SK-N-MC (cell line): ENCODE measurements at regions not wholly inside any gene's neighbourhood (a gene's known extent, or its start where the extent isn't known, plus 50 kb on each side); places are given as distances from the start of the nearest gene placed in this dataset.

Experiments
- DNase-seq: peaks from one replicate; pipeline ENCODE4 v3.0.0-alpha.2; 2011; ENCODE audit warnings: low read depth, low spot score
- H3K27ac ChIP-seq: fragments of 200-600 bp; sonication (generic); 2 replicates; pipeline ENCODE4 v1.5.1; 2016; ENCODE audit warnings: mixed run types
- H3K36me3 ChIP-seq: fragments of 200-600 bp; sonication (generic); 2 replicates; pipeline ENCODE4 v1.6.1; 2017; ENCODE audit warnings: antibody characterized with exemption, low read length, mixed read lengths; ENCODE audit not compliant: insufficient read depth
- H3K4me3 ChIP-seq: fragments of 200-600 bp; sonication (generic); 2 replicates; pipeline ENCODE4 v1.5.1; 2016
- H3K9ac ChIP-seq: fragments of 200-600 bp; sonication (generic); 2 replicates; pipeline ENCODE4 v1.8.0; 2017; ENCODE audit warnings: mixed run types, mixed read lengths; ENCODE audit not compliant: insufficient read length
- H3K9me3 ChIP-seq: fragments of 200-600 bp; sonication (generic); 2 replicates; pipeline ENCODE4 v1.6.1; 2017; ENCODE audit warnings: low read depth, mild to moderate bottlenecking, antibody characterized with exemption, low read length, moderate library complexity, mixed read lengths
- EZH2 ChIP-seq: fragments of 200-600 bp; sonication (generic); IDR thresholded peaks from one replicate; pipeline ENCODE4 v1.6.1; 2017; ENCODE audit warnings: antibody characterized with exemption
- FOXP2 ChIP-seq: optimal IDR thresholded peaks from 2 replicates; pipeline ENCODE3; 2011; ENCODE audit warnings: mild to moderate bottlenecking, moderate library complexity; ENCODE audit not compliant: insufficient read depth; ENCODE audit errors: extremely low read length, control extremely low read depth
- POLR2AphosphoS5 ChIP-seq: IDR thresholded peaks from 2 replicates; pipeline ENCODE4 v1.6.1; 2012; ENCODE audit warnings: mild to moderate bottlenecking, low read depth, low read length, borderline replicate concordance

DNA sequence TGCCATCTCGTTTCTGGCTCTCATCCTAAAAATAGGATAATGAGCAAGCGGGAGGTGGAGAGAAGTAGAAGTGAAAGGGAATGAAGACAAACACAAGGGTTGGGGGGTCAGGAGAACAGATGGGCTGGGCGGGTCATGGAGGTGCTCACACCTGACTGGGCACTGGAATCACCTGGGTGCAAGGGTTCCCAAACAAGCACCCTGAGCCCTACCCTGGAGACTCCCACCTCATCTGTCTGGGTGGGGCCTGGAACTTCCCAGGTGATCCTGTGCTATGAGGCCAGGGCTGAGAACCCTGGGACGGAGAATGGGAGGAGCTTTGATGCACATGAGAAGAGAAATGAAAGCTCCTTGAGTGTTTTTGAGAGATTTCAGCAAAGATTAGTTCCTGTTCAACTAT, 223.6 kb downstream of the ANKRD60 start:
- TF ChIP-seq POLR2AphosphoS5 (no peak), FOXP2 (no peak)
- Histone ChIP-seq H3K4me3 (no peak overlapping the region), H3K9ac (no peak overlapping the region), H3K9me3 (no peaks in the 10 kb centered on the region), H3K27ac (no peak overlapping the region), H3K36me3 (no peaks in the 10 kb centered on the region)
- DNase-seq = no peak

DNA sequence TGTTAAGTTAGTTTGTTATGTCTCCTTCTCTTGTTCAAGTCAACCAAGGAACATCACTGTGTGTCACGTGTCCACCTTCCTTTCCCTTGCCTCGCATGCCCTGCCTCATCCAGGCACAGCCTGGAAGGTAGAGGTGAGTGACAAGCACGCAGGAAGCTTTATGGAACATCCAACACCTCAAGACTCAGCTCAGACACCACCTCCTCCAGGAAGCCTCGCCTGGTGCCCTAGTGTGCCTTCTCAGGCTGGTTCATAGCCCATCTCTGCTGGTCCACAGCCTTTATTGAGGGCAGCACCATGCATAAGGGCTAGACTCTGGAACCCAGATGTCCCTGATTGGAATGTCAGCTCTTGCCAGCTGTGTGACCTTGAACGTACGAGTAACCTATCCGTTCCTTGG, 224.3 kb downstream of the ANKRD60 start:
- no peak overlapping the region for H3K27ac ChIP-seq
- H3K36me3 ChIP-seq = no peaks in the 10 kb centered on the region
- TF ChIP-seq FOXP2 = no peak
- TF ChIP-seq EZH2 = no peak
- TF ChIP-seq POLR2AphosphoS5 = no peak
- no peak overlapping the region for H3K9ac ChIP-seq
- no peak overlapping the region for H3K4me3 ChIP-seq
- no peak for DNase-seq
- no peaks in the 10 kb centered on the region for H3K9me3 ChIP-seq

DNA sequence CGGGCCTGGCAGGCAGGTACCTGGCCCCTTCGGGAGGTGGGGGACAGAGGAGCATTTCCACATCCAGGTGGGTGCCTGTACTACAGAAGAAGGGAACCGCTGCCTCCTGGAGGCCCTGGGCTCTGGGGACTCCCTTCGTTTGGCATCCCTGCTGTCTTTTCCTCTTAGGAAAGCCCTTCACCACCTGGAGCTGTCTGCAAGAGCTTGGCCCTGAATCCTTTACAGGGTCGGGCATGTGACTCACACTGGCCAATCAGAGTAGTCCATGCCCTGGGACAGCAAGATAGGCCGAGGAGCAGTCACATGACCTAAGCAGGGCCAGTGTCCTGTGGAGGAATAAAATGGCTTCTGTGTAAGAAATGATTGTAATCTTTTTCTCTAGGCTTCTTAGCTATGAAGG, 224.9 kb downstream of the ANKRD60 start:
- no peak overlapping the region for H3K9ac ChIP-seq
- no peak for TF ChIP-seq FOXP2
- no peak for TF ChIP-seq EZH2
- no peak for TF ChIP-seq POLR2AphosphoS5
- no peaks in the 10 kb centered on the region for H3K9me3 ChIP-seq
- H3K36me3 ChIP-seq = no peaks in the 10 kb centered on the region
- no peak overlapping the region for H3K4me3 ChIP-seq
- no peak overlapping the region for H3K27ac ChIP-seq
- DNase-seq = no peak

DNA sequence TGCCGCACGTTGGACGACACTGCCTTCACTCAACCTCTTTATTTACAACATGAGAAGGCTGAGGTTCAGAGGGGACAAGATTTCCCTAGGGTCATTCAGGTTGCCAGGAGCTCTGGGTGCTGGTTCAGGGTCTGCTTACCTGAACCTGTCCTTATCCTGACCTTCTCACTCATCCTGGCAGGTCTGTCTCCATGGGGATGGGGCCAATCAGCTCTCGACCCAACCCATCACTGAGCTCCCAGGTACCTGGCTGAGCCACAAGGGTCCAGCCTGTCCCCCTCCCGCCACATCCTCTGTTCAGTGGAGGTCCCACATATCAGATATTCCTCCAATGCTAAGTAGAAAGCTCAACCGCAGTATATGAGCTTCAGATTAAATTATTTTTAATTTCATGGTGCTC, 225.6 kb downstream of the ANKRD60 start:
- no peak overlapping the region for H3K4me3 ChIP-seq
- H3K9me3 ChIP-seq = no peaks in the 10 kb centered on the region
- no peaks in the 10 kb centered on the region for H3K36me3 ChIP-seq
- TF ChIP-seq POLR2AphosphoS5 = no peak
- TF ChIP-seq EZH2 = no peak
- H3K27ac ChIP-seq = no peak overlapping the region
- no peak for DNase-seq
- H3K9ac ChIP-seq = no peak overlapping the region

DNA sequence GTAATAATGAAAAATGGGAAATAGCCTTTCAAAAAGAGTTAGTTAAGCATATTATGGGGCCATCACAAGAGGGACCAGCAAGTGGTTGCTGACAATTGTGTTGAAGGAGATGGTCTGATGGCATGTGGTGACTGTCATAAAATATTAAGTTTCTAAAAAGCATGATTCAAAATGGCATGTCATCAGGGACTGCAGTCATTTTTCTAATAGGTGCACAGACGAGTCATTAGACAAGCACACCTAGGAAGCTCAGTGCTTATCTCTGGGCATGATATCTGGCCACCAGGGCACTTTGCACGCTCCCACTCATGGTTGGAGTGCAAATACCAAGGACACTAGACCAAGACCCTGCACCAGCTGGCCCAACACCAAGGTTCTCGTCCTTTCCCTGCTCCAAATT, 226.5 kb downstream of the ANKRD60 start:
- no peaks in the 10 kb centered on the region for H3K36me3 ChIP-seq
- DNase-seq = no peak
- no peak overlapping the region for H3K4me3 ChIP-seq
- H3K27ac ChIP-seq = no peak overlapping the region
- no peak for TF ChIP-seq FOXP2
- no peak for TF ChIP-seq POLR2AphosphoS5
- no peak for TF ChIP-seq EZH2
- no peak overlapping the region for H3K9ac ChIP-seq
- no peaks in the 10 kb centered on the region for H3K9me3 ChIP-seq

DNA sequence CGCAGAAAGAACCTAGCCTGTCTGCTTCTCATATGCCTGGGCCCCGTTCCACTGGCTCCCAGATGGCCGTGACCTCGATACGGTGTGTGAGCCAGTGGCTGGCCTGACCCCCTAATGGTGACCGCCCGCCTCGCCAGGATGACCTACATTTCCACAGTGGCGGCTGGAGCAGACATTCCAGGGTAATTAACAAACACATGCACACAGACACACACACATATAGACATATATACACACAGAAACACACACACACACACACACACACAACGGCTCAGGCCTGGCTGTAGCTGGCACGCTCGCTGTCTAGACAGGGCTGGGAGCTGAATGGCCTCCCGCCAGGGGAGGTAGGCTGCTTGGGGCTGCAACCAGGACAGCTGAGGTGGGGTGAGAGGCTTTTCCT, 227.1 kb downstream of the ANKRD60 start:
- TF ChIP-seq EZH2 (no peak), FOXP2 (no peak), POLR2AphosphoS5 (no peak)
- no peak overlapping the region for H3K9ac ChIP-seq
- DNase-seq = no peak
- no peak overlapping the region for H3K4me3 ChIP-seq
- no peak overlapping the region for H3K27ac ChIP-seq
- no peaks in the 10 kb centered on the region for H3K36me3 ChIP-seq
- H3K9me3 ChIP-seq = no peaks in the 10 kb centered on the region

DNA sequence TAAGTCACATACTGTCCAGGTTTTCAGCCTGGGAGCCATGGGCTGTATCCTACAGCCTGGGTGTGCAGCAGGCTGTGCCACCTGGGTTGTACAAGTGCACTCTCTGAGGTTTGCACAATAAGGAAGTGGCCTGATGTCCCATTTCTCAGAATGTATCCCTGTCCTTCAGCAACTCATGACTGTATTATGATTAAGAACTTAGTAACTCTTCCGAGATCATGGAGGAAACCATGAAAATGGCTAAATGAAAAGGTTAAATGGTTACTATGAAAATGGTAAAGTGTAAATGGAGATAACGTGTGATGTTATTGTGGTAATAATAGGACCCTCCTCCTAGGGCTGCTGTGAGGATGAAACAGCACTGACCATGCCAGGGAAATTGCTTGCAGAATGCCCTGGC, 227.6 kb downstream of the ANKRD60 start:
- H3K4me3 ChIP-seq = no peak overlapping the region
- H3K27ac ChIP-seq = no peak overlapping the region
- H3K9me3 ChIP-seq = no peaks in the 10 kb centered on the region
- no peak overlapping the region for H3K9ac ChIP-seq
- no peaks in the 10 kb centered on the region for H3K36me3 ChIP-seq
- DNase-seq = no peak
- no peak for TF ChIP-seq FOXP2
- no peak for TF ChIP-seq EZH2
- TF ChIP-seq POLR2AphosphoS5 = no peak

DNA sequence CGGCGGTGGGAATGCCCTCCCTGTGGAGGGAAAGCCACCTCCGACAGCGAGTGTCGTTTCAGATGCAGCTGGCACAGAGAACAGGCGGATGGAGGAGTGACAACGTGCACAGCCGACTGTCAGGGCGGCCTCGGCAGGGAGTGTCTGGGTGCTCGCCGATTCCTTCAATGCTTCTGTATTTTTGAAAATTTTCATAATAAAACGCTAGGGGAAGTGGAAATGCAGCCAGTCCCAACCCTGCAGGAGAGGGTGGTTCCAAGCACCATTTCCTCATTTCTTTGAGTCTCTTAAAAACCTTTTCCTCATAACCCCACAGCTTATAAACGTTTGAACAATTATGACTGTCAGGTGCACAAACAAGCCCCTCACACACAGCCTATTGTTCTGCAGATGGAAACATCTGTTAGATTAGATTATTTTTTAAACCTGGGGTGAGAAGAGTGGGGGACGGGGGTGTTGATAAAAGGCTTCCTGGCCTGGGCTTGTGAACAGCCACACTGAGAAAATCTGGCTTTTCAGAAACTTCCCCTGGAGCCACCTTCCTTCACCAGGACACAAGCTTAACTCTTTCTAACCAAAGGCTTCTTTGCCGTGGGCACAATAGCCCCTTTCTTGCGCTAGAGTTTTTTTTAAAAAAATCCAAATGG, 228.9 kb downstream of the ANKRD60 start:
- no peak for TF ChIP-seq FOXP2
- no peak for TF ChIP-seq POLR2AphosphoS5
- TF ChIP-seq EZH2 = no peak
- Histone ChIP-seq H3K4me3 (no peak overlapping the region), H3K9ac (no peak overlapping the region), H3K9me3 (no peaks in the 10 kb centered on the region), H3K27ac (no peak overlapping the region), H3K36me3 (no peaks in the 10 kb centered on the region)
- DNase-seq = no peak

DNA sequence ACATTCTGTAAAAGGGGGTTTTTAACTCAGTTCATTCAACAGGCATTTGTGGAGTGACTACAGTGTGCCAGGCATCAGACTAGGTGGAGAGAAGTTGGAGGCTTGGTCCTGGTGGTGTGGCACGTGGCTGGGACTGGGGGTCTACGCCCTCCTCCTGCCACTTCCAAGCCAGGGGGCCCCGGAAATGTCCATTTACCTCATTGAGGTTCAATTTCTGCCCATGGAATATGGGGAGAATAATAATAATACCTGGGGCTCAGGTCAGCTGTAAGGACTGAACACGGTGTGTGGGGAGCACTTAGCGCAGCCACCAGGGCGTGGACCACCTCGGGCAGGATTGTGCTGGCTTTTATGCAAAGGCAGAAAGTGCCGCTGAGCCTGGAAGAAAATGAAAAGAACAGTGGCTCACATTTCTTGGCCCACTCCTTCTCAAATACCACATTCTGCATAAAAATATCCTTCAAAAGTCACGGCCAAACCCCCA, 229.4 kb downstream of the ANKRD60 start:
- H3K9ac ChIP-seq = no peak overlapping the region
- no peak for TF ChIP-seq FOXP2
- no peak for TF ChIP-seq EZH2
- TF ChIP-seq POLR2AphosphoS5 = no peak
- no peak for DNase-seq
- H3K9me3 ChIP-seq = no peaks in the 10 kb centered on the region
- H3K36me3 ChIP-seq = no peaks in the 10 kb centered on the region
- H3K4me3 ChIP-seq = no peak overlapping the region
- no peak overlapping the region for H3K27ac ChIP-seq
